ENCODE measurements at regions not wholly inside any gene's neighbourhood (a gene's known extent, or its start where the extent isn't known, plus 50 kb on each side); places are given as distances from the start of the nearest gene placed in this dataset.

DNA sequence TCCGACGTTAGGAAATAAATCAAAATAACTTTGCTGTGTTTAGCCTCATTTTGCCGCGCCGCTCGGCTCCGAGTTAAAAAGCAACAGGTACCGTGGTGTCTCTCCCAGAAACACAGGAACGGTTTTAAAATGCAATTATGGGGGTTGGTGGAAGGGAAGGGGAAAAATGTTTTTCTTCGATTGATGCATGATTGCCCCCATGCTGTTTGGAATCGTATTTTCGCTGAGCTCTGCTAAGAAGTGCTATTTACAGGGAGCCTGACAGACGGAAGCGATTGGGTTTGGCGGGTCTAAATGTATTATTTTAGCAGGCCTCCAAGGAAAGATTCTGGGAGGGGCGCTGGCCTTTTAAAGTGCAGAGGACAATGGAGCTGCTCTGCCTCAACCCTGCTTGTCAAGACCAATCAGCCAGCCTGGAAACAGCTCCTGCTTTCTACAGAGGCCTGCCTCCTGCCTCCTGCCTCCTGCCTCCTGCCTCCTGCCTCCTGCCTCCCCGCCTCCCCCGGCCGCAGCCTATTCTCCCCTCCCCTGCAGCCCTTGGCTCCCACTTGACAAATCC is 156.7 kb upstream of the TLE3 start:
- TF ChIP-seq, protein P1, sequence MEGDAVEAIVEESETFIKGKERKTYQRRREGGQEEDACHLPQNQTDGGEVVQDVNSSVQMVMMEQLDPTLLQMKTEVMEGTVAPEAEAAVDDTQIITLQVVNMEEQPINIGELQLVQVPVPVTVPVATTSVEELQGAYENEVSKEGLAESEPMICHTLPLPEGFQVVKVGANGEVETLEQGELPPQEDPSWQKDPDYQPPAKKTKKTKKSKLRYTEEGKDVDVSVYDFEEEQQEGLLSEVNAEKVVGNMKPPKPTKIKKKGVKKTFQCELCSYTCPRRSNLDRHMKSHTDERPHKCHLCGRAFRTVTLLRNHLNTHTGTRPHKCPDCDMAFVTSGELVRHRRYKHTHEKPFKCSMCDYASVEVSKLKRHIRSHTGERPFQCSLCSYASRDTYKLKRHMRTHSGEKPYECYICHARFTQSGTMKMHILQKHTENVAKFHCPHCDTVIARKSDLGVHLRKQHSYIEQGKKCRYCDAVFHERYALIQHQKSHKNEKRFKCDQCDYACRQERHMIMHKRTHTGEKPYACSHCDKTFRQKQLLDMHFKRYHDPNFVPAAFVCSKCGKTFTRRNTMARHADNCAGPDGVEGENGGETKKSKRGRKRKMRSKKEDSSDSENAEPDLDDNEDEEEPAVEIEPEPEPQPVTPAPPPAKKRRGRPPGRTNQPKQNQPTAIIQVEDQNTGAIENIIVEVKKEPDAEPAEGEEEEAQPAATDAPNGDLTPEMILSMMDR (conservative IDR thresholded peaks at IDR 0.05; ENCODE audit: low read depth, low read length) = no peak
- no peak overlapping the region for H3K4me3 ChIP-seq (ENCODE audit: low read length)
- DNase-seq (ENCODE audit: low read depth) = no peak

DNA sequence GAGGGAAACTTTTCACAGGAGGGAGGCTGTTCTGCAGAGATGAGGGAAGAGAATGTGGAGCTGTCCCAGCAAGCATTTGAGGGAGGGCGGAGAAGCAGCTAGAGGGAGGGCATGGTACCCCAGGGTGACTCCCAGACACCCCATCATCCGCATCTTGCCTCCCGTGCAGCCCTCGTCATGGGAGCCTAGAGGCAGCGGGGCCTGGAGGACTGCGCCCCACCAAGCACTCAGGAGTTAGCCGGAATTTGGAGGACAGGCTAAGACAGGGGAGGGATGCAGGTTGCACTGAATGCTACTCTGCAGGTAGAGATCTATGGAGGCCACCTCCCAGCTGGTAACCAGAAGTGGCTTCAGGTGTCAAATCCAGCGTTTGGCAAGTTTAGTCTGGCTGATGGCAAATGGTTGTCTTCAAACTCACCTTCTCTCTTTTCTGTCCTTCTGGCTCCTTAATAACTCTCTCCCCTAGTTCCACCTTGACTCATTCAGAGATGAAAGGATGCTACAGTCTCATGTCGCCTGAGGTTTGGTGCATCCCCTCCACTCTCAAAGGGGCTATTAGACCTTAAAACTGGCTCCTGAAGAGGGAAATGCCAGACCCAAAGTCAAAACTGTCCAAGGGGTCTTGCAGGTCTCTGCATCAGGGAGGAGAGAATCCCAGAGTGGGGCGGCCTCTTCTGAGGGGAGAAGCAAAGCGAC is 155.9 kb upstream of the TLE3 start:
- DNase-seq (ENCODE audit: low read depth) = no peak
- H3K4me3 ChIP-seq (ENCODE audit: low read length) = no peak overlapping the region
- TF ChIP-seq, protein P1 (conservative IDR thresholded peaks at IDR 0.05; ENCODE audit: low read depth, low read length) = no peak

DNA sequence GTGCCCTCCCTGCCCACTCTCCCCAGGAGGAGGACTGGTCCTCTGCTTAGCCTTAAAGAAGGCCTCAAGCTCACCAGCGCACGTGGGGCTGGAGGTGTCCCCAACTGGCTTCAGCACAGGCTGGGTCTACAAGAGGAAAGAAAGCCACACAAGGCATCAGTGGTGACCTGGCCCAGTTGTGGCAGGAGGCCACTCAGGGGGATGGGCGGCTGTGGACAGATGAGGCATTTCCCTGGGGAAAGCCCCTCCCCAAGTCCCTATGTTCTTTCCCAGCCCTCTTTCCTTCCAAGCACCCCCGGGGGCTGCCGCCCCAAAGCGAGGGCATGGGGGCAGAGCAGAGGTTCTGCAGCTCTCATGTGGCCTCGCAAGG is 155.2 kb upstream of the TLE3 start:
- no peak for DNase-seq (ENCODE audit: low read depth)
- H3K4me3 ChIP-seq (ENCODE audit: low read length) = no peak overlapping the region
- TF ChIP-seq, protein P1 (conservative IDR thresholded peaks at IDR 0.05; ENCODE audit: low read depth, low read length) = no peak

DNA sequence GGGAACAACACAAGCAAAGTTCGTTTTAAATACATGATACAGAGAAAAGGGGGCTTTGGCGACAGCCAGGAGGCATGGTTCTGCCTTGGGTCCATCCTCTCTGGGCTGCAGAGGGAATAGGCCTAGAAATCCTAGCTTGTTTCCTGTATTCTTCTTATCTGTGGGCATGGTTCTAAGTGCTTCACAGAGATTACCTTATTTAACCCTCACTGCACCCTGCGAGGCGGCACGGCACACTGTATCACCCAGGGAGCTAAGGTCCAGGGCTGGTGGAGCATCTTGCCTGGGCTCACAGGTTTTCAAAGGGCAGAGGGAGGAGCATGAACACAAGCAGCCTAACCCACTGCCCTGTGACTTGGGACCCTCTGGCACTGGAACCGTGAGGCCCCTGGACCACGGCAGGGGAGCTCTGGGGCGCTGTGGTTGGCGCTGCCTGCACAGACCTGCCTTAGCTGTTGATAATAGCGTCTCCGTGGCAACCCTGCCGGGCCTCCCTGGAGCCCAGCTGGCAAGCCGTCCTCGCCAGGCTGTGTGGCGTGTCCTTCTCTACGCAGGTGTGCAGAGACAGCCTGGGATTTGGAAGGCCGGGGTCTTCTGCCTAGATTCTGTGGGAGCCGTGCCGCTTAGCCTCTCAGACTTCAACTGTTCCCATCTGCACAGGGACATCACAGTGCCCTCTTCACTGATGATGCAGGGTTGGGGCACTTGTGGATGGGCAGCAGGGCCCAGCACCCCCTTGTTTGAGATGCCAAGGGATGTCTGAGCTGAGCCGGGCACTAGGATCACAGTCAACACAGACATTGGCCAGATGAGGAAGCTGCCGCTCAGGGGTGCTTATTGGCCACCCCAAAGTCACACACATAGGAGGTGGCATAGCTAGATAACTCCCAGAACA is 154.6 kb upstream of the TLE3 start:
- DNase-seq (ENCODE audit: low read depth) = no peak
- TF ChIP-seq, protein P1 (conservative IDR thresholded peaks at IDR 0.05; ENCODE audit: low read depth, low read length) = no peak
- no peak overlapping the region for H3K4me3 ChIP-seq (ENCODE audit: low read length)

DNA sequence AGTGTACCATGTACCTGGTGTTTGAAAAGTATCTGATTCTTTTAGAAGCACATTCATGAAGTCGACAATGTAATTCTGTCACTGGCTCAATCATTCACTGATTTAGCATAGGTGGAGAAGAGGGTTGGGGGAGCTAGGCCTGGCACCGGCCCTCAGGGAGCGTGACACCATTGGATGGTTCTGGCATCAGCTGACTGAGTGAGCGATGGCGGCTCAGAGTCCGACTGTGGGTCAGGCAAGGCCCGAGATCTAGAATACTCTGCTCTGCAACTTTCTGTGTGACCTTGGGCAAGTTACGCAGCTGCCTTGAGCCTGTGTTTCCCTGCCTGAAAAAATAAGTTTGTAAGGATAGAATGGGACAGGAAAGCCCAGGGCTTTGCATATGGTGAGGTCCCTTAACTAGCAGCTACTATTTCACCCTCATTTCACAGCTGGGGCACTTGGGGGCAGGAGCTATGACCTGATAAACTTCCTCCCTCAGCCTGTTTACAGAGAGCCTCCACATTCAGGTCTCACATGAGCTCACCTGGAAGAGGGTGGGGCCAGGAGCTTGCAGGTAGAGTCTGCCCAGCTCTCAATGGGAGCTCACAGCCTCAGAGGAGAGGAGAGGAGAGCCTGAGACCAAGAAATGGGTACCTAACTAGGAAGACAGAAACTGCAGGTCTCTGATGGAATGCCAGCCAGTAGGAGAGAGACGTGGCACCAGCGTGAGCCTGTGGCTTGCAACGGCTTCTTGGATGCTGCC is 153.7 kb upstream of the TLE3 start:
- H3K4me3 ChIP-seq (ENCODE audit: low read length) = no peak overlapping the region
- DNase-seq (ENCODE audit: low read depth) = no peak
- TF ChIP-seq, protein P1 (conservative IDR thresholded peaks at IDR 0.05; ENCODE audit: low read depth, low read length) = no peak

DNA sequence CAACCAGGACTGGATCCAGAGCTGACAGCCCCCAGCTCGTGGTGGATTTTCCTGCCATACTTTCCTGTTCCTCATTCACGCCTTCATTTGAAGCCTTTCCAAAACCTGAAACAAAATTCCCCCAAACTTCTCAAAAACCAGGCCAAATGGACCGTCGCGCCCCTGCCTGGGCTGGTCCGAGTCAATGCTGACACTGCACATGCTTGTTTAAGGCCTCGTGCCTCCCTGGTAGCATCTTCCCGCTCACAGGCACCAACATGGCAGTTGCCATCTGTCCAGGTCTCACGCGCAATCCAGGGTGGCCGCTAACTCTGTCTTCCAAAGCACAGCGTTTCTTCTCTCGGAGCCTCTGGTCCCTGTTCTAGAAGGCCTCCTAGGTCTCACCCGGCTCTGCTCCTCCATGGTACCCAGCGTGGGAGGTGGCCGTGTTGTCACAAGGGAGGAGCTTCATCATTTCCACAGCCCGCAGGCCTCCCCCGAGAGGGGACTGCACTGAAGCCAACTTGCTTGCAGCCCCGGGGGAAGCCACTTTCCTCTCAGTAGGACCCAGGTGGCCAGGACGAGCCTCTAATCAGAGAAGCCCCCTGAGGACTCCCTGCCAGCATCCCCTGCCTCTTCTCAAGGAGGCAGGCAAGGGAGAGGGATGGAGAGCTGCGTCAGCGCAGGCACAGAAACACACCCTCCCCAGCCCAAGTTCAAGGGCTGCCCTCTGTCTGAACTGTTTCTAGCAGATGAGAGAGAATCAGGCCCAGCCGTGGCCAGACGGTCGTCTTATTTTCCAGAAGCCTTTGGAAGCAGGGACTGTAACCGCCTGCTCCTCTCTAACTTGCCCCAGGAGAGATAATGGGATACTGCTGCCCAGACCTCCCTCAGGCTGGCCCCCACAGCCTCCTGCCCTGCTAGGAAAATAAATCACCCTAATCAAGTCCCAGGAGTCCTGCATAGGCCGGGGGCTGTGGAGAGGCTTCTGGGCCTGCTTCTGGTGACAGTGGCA is 152.8 kb upstream of the TLE3 start:
- TF ChIP-seq, protein P1 (conservative IDR thresholded peaks at IDR 0.05; ENCODE audit: low read depth, low read length) = no peak
- H3K4me3 ChIP-seq (ENCODE audit: low read length) = no peak overlapping the region

More for the DNA sequence above, 152.8 kb upstream of the TLE3 start:
- DNase-seq (ENCODE audit: low read depth) = no peak
